Breast epithelium (tissue), 4 donors: ENCODE measurements at regions not wholly inside any gene's neighbourhood (a gene's known extent, or its start where the extent isn't known, plus 50 kb on each side); places are given as distances from the start of the nearest gene placed in this dataset.
"Not testable (repeated sequence)": the region's sequence is repeated elsewhere in the genome, so short reads cannot be mapped to it uniquely, and the experiment has no call there.

Experiments used
- DNase-seq, 2 donors: peaks; one replicate each; pipeline ENCODE4 v3.0.0-alpha.2; 2019; ENCODE audit warnings: low spot score in 2 of 2
- H3K27ac ChIP-seq, 2 donors: fragments of 200-600 bp; sonication (generic) in 1 of 2; one replicate each; pipeline ENCODE4 v1.5.1; 2016 to 2019; ENCODE audit warnings: mild to moderate bottlenecking in 1 of 2
- H3K27me3 ChIP-seq, 2 donors: fragments of 200-600 bp; sonication (generic) in 1 of 2; one replicate each; pipeline versions ENCODE4 v1.5.1 to v1.6.0; 2017 to 2019; ENCODE audit warnings: control low read depth in 1 of 2, mild to moderate bottlenecking in 1 of 2
- H3K36me3 ChIP-seq: fragments of 200-600 bp; one replicate; pipeline ENCODE4 v1.5.1; 2019
- H3K4me1 ChIP-seq, 2 donors: fragments of 200-600 bp; sonication (generic); one replicate each; pipeline ENCODE4 v1.5.1; 2016 to 2019; ENCODE audit warnings: control low read depth in 1 of 2
- H3K4me3 ChIP-seq, 3 donors: fragments of 200-600 bp; sonication (generic); 1 replicate in 2 of 3; 2 replicates in 1 of 3; pipeline ENCODE4 v1.5.1; 2016 to 2019; ENCODE audit warnings: mild to moderate bottlenecking in 3 of 3, moderate library complexity in 2 of 3
- H3K9me3 ChIP-seq, 2 donors: fragments of 200-600 bp; sonication (generic) in 1 of 2; one replicate each; pipeline ENCODE4 v1.5.1; 2016 to 2019; ENCODE audit warnings: control low read depth in 1 of 2
- POLR2A ChIP-seq: fragments of 450-650 bp; IDR thresholded peaks from one replicate; pipeline ENCODE4 v1.6.1; 2016; ENCODE audit warnings: antibody characterized with exemption, mild to moderate bottlenecking, moderate library complexity
- POLR2AphosphoS5 ChIP-seq, 3 donors: sonication (generic); formaldehyde crosslinking; IDR thresholded peaks; one replicate each; pipeline ENCODE4 v1.6.1; 2017; ENCODE audit warnings: antibody characterized with exemption in 3 of 3
- intact Hi-C: fragments of 100-400 bp; cut with DNase I; formaldehyde crosslinking; loops from one replicate; pipeline ENCODE4 v1.15.1; 2023; ENCODE audit warnings: low total_unique reads
- TF ChIP-seq, protein P1 (sequence below), 3 donors: fragments of 450-650 bp; IDR thresholded peaks; one replicate each; pipeline ENCODE4 v1.5.1; 2016 to 2017; ENCODE audit warnings: antibody characterized with exemption in 3 of 3, mild to moderate bottlenecking in 3 of 3, moderate library complexity in 3 of 3

DNA sequence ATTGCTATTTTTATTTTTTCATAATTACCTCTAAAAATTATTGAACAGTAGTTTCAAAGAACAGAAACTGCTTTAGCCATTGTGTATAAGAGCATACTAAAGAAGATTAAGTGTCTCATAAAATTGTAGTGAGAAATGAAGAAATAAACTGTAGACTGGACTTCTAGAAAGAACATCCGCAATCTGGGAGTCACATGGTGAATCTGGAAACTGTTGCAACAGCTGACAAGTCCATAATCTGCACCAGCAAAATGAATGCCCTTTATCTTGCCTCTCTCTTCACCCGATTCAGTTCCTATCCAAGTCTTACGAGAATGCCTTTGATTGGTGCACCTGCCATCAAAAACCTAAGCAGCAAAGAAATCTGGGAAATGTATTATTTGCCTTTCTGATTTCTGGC lies 312.9 kb downstream of the NAF1 start:
- no peaks in the 10 kb centered on the region for H3K27me3 ChIP-seq
- no peak overlapping the region for H3K4me3 ChIP-seq
- H3K9me3 ChIP-seq = no peaks in the 10 kb centered on the region
- H3K4me1 ChIP-seq = no peaks in the 10 kb centered on the region
- no peaks in the 10 kb centered on the region for H3K36me3 ChIP-seq
- intact Hi-C loops = no loop called here
- DNase-seq = no peak
- TF ChIP-seq POLR2AphosphoS5 (IDR thresholded peaks at IDR 0.05) = no peak
- TF ChIP-seq, protein P1, sequence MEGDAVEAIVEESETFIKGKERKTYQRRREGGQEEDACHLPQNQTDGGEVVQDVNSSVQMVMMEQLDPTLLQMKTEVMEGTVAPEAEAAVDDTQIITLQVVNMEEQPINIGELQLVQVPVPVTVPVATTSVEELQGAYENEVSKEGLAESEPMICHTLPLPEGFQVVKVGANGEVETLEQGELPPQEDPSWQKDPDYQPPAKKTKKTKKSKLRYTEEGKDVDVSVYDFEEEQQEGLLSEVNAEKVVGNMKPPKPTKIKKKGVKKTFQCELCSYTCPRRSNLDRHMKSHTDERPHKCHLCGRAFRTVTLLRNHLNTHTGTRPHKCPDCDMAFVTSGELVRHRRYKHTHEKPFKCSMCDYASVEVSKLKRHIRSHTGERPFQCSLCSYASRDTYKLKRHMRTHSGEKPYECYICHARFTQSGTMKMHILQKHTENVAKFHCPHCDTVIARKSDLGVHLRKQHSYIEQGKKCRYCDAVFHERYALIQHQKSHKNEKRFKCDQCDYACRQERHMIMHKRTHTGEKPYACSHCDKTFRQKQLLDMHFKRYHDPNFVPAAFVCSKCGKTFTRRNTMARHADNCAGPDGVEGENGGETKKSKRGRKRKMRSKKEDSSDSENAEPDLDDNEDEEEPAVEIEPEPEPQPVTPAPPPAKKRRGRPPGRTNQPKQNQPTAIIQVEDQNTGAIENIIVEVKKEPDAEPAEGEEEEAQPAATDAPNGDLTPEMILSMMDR (IDR thresholded peaks at IDR 0.05) = no peak
- no peak for TF ChIP-seq POLR2A
- H3K27ac ChIP-seq = no peak overlapping the region

DNA sequence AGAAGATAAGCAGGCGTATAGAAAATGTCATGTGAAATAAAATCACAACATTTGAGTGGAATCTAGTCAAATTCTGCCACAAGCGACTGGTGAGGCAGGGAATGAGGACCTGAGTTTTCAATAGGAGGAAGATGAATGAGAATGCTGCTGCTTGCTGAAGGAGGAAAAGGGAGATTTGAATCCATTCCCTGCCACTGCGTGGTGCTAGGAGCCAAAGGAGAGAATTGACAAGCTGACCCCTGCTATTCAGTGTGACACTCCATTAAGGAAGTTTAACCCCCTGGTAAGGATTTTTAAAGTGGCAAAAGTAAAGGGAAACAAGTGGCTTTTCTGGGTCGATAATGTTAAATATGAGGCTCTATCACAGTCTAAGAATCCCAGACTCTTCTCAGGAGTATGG lies 314.0 kb downstream of the NAF1 start:
- Histone ChIP-seq H3K27ac (no peak overlapping the region), H3K9me3 (no peaks in the 10 kb centered on the region), H3K4me3 (no peak overlapping the region), H3K27me3 (no peaks in the 10 kb centered on the region), H3K4me1 (no peaks in the 10 kb centered on the region), H3K36me3 (no peaks in the 10 kb centered on the region)
- no peak for TF ChIP-seq POLR2A
- no peak for TF ChIP-seq POLR2AphosphoS5 (IDR thresholded peaks at IDR 0.05)
- TF ChIP-seq, protein P1 (IDR thresholded peaks at IDR 0.05) = no peak
- DNase-seq = no peak
- intact Hi-C loops = no loop called here

DNA sequence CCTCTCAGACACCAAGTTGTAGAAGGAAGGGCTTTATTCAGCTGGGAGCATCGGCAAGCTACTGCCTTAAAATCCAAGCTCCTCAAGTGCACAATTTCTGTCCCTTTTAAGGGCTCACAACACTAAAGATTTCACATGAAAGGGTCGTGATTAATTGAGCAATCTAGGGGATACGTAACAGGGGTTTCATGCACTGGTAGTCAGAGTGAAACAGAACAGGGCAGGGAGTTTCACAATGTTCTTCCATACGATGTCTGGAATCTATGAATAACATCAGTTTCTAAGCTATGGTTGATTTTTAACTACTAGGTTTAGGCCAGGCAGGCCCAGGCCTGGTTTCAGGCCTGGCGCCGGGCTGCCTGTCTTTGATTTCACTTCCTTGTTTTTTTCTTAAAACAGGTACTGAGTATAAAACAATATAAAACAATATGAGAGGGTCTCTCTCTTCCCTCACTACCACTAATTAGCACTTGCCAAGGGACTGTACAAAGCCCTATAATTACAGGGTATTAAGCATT lies 315.4 kb downstream of the NAF1 start:
- DNase-seq, H3K36me3 ChIP-seq, intact Hi-C loops, H3K4me1 ChIP-seq, H3K4me3 ChIP-seq, H3K9me3 ChIP-seq, H3K27ac ChIP-seq, H3K27me3 ChIP-seq: not testable (repeated sequence)

DNA sequence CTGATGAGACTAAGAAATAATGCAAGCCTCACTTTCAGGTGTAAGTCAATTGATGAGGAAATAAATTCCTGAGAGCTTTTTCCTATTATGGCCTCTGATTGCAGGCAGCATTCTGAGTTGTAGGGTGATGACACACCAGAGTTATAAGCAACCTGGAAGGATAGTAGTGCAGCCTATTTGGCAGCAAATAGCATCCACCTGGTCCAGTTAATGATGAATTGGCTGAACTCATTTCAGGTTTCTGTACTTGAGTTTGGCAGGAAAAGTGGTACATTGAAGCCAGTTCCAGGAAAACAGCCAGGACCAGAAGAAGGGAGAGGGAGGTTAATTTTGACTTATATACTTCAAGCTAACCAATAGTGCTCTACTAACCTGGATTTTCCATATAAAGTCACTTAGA lies 316.8 kb downstream of the NAF1 start:
- Histone ChIP-seq H3K36me3 (no peaks in the 10 kb centered on the region), H3K4me3 (no peak overlapping the region), H3K4me1 (no peaks in the 10 kb centered on the region), H3K9me3 (no peaks in the 10 kb centered on the region), H3K27ac (no peak overlapping the region), H3K27me3 (no peaks in the 10 kb centered on the region)
- intact Hi-C loops = no loop called here
- DNase-seq = no peak
- TF ChIP-seq POLR2A (no peak), POLR2AphosphoS5 (IDR thresholded peaks at IDR 0.05) (no peak)
- TF ChIP-seq, protein P1 (IDR thresholded peaks at IDR 0.05) = no peak

DNA sequence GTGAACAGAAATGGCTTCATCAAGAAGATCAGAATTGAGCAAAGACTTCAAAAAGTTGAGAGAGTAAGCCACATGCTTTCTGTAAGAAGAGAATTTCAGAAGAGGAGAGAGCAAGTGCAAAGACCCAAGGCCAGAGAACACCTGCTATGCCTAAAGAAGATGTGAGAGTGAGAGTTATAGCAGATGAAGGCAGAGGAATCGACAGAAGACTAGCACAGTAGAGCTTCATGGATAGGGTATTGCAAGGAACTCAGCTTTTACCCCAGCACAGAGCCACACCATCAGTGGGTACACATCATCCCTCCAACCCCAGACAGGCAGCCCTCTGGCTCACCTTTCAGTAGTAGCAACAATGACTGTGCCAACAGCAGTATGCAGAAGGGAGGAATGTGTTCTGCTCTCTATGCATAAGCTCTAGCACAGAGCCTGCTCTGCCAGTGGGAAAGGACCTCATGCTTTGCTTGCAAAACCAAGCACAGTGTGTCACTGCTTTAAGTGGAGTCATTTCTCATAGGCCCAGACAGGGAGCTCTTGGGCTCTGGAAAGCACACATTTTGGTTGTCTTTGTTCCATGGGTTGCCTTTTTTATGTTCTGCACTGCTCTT lies 318.6 kb downstream of the NAF1 start:
- no peak for DNase-seq
- Histone ChIP-seq H3K27me3 (no peaks in the 10 kb centered on the region), H3K36me3 (no peaks in the 10 kb centered on the region), H3K27ac (no peak overlapping the region), H3K9me3 (no peaks in the 10 kb centered on the region), H3K4me1 (no peaks in the 10 kb centered on the region), H3K4me3 (no peak overlapping the region)
- TF ChIP-seq, protein P1 (IDR thresholded peaks at IDR 0.05) = no peak
- no peak for TF ChIP-seq POLR2A
- no peak for TF ChIP-seq POLR2AphosphoS5 (IDR thresholded peaks at IDR 0.05)
- intact Hi-C loops = no loop called here

DNA sequence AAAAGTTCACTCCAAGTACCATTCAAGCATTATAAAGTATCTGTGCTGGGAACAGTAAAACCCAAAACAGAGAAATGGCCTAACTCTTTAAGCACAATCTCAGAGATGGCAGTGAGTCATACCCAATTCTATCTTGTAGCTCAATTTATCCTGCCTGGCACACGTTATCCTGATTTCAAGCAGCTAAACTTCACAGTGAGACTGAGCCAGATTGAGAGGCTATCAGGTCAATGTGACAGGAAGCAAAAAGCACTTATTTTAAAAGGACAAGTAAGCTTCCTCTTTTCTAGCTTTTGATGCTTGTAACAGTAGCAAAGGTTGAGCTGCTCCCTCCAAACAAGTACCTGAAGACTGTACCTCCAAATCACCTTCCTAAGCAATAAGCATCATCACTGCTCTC lies 324.9 kb downstream of the NAF1 start:
- H3K9me3 ChIP-seq = no peaks in the 10 kb centered on the region
- H3K27me3 ChIP-seq = no peaks in the 10 kb centered on the region
- no peak overlapping the region for H3K4me3 ChIP-seq
- no peak overlapping the region for H3K27ac ChIP-seq
- intact Hi-C loops = no loop called here
- TF ChIP-seq POLR2AphosphoS5 (IDR thresholded peaks at IDR 0.05) = no peak
- no peak for TF ChIP-seq POLR2A
- TF ChIP-seq, protein P1 (IDR thresholded peaks at IDR 0.05) = no peak
- H3K4me1 ChIP-seq = no peaks in the 10 kb centered on the region
- DNase-seq = no peak
- H3K36me3 ChIP-seq = no peaks in the 10 kb centered on the region
